ENCODE measurements at regions not wholly inside any gene's neighbourhood (a gene's known extent, or its start where the extent isn't known, plus 50 kb on each side); places are given as distances from the start of the nearest gene placed in this dataset.

GRCh38 chr7:49261928-49262327, 337.6 kb downstream of the CDC14C start:
- TF ChIP-seq CTCF (IDR thresholded peaks at IDR 0.05) (no peak), ZFX (IDR thresholded peaks at IDR 0.05; ENCODE audit: borderline replicate concordance) (no peak)

Measured in 22Rv1 (cell line).